WTC11 (cell line): ENCODE measurements at regions not wholly inside any gene's neighbourhood (a gene's known extent, or its start where the extent isn't known, plus 50 kb on each side); places are given as distances from the start of the nearest gene placed in this dataset.

Source experiments
- CREB1 ChIP-seq: sonication (generic); formaldehyde crosslinking; IDR thresholded peaks from 2 replicates; pipeline ENCODE4 v1.8.0; 2023; ENCODE audit warnings: mild to moderate bottlenecking, missing genetic modification reagents
- FOXP1 ChIP-seq: sonication (generic); formaldehyde crosslinking; IDR thresholded peaks from 2 replicates; pipeline ENCODE4 v1.8.0; 2022; ENCODE audit warnings: missing genetic modification reagents, mild to moderate bottlenecking, moderate library complexity, borderline replicate concordance
- JUN ChIP-seq: sonication (generic); formaldehyde crosslinking; IDR thresholded peaks from 2 replicates; pipeline ENCODE4 v1.8.0; 2023; ENCODE audit warnings: mild to moderate bottlenecking, missing genetic modification reagents
- TF ChIP-seq, protein P1 (sequence below): sonication (generic); formaldehyde crosslinking; IDR thresholded peaks from 2 replicates; pipeline ENCODE4 v1.8.0; 2022; ENCODE audit warnings: mild to moderate bottlenecking, missing genetic modification reagents
- TF ChIP-seq, protein P2 (sequence below): fragments of 200-600 bp; IDR thresholded peaks from 2 replicates; pipeline ENCODE4 v1.8.0; 2022; ENCODE audit warnings: antibody characterized with exemption

DNA sequence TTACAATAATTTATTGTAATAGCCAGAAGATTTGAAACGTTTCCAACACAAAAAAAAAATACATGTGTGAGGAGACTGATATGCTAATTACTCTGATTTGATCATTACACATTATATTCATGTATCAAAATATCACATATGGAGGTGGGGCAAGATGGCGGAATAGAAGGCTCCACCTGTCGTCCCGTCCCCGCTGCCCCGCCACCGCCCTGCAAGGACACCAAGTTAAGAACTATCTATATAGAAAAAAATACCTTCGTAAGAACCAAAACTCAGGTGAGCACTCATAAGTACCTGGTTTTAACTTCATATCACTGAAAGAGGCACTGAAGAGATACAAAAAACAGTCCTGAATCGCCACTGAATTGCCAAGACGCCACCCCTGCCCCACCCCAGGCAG lies 60.9 kb upstream of the SCRG1 start:
- TF ChIP-seq, protein P1, sequence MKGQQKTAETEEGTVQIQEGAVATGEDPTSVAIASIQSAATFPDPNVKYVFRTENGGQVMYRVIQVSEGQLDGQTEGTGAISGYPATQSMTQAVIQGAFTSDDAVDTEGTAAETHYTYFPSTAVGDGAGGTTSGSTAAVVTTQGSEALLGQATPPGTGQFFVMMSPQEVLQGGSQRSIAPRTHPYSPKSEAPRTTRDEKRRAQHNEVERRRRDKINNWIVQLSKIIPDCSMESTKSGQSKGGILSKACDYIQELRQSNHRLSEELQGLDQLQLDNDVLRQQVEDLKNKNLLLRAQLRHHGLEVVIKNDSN = no peak
- TF ChIP-seq, protein P2, sequence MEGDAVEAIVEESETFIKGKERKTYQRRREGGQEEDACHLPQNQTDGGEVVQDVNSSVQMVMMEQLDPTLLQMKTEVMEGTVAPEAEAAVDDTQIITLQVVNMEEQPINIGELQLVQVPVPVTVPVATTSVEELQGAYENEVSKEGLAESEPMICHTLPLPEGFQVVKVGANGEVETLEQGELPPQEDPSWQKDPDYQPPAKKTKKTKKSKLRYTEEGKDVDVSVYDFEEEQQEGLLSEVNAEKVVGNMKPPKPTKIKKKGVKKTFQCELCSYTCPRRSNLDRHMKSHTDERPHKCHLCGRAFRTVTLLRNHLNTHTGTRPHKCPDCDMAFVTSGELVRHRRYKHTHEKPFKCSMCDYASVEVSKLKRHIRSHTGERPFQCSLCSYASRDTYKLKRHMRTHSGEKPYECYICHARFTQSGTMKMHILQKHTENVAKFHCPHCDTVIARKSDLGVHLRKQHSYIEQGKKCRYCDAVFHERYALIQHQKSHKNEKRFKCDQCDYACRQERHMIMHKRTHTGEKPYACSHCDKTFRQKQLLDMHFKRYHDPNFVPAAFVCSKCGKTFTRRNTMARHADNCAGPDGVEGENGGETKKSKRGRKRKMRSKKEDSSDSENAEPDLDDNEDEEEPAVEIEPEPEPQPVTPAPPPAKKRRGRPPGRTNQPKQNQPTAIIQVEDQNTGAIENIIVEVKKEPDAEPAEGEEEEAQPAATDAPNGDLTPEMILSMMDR = no peak
- TF ChIP-seq CREB1 (CRISPR knock-in tag) = no peak
- no peak for TF ChIP-seq FOXP1 (CRISPR knock-in tag)
- no peak for TF ChIP-seq JUN
